Brain microvascular endothelial cell (primary cell): ENCODE measurements at regions not wholly inside any gene's neighbourhood (a gene's known extent, or its start where the extent isn't known, plus 50 kb on each side); places are given as distances from the start of the nearest gene placed in this dataset.

Experiments used
- DNase-seq: peaks from one replicate; pipeline ENCODE4 v3.0.0-alpha.2; 2020
- H3K27ac ChIP-seq: fragments of 250-450 bp; sonication (Bioruptor Pico); 2 replicates; pipeline ENCODE4 v1.5.1; 2020; ENCODE audit warnings: mild to moderate bottlenecking, moderate library complexity
- H3K27me3 ChIP-seq: fragments of 250-450 bp; sonication (Bioruptor Pico); replicated peaks from 2 replicates; pipeline ENCODE4 v1.5.1; 2020; ENCODE audit warnings: mild to moderate bottlenecking
- H3K36me3 ChIP-seq: fragments of 250-450 bp; sonication (Bioruptor Pico); replicated peaks from 2 replicates; pipeline ENCODE4 v1.5.1; 2020; ENCODE audit warnings: mild to moderate bottlenecking
- H3K4me3 ChIP-seq: 2 replicates; pipeline ENCODE4 v1.5.1; 2011; ENCODE audit warnings: low read depth, mild to moderate bottlenecking, control low read depth, low read length, moderate library complexity
- in situ Hi-C: cut with HindIII; loops from 2 replicates; pipeline ENCODE4 v1.10.0; 2017; ENCODE audit warnings: low sequenced_read_pairs, low pct_ligation_motif_present
- TF ChIP-seq, protein P1 (sequence below): IDR thresholded peaks from 2 replicates; pipeline ENCODE4 v1.5.1; 2011; ENCODE audit warnings: low read depth, mild to moderate bottlenecking, moderate library complexity, low read length, control low read depth, inconsistent platforms; ENCODE audit errors: missing control alignments

DNA sequence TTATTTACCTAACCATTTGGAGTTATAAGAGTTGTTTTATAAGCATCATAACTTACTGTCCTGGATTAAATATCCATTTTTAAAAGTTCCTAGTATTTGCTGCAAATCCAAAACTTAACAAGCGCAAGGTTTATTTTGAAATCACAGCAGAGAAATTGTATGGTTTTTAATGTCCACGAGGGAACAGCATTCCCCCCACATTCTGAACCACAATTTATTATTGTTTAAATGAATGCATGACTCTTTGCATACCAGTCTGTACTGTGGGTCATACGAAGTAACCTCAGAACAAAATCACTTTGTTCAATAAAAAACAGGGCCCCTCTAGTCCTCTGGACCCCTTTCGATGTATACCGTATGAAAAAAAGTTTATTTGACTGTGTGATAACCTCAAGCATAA, 75.9 kb downstream of the DACT1 start:
- Histone ChIP-seq H3K27ac (no peak overlapping the region), H3K36me3 (no peaks in the 10 kb centered on the region), H3K27me3 (no peaks in the 10 kb centered on the region), H3K4me3 (no peak overlapping the region)
- no peak for DNase-seq
- in situ Hi-C loops = no loop called here
- TF ChIP-seq, protein P1, sequence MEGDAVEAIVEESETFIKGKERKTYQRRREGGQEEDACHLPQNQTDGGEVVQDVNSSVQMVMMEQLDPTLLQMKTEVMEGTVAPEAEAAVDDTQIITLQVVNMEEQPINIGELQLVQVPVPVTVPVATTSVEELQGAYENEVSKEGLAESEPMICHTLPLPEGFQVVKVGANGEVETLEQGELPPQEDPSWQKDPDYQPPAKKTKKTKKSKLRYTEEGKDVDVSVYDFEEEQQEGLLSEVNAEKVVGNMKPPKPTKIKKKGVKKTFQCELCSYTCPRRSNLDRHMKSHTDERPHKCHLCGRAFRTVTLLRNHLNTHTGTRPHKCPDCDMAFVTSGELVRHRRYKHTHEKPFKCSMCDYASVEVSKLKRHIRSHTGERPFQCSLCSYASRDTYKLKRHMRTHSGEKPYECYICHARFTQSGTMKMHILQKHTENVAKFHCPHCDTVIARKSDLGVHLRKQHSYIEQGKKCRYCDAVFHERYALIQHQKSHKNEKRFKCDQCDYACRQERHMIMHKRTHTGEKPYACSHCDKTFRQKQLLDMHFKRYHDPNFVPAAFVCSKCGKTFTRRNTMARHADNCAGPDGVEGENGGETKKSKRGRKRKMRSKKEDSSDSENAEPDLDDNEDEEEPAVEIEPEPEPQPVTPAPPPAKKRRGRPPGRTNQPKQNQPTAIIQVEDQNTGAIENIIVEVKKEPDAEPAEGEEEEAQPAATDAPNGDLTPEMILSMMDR = no peak

DNA sequence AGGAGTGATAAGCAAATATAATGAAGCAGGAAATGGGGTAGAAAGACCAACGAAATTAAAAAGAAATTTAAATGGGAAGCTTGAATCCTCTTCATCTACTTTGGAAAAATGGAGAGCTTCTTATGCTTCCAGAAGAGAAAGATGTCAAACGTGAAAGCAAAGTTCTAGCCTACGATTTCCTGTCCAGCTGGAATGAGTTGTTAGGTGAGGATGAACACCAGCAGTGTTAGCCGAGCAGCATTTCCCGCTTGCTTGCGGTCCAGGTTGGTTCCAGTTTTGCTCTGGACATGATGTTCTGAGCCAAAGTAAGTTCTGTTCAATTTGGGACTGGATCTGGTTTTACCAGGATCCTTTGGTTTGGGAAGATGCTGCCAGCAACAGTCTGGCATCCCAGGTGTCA, 78.9 kb downstream of the DACT1 start:
- H3K4me3 ChIP-seq = no peak overlapping the region
- H3K36me3 ChIP-seq = no peaks in the 10 kb centered on the region
- no peaks in the 10 kb centered on the region for H3K27me3 ChIP-seq
- no peak overlapping the region for H3K27ac ChIP-seq
- TF ChIP-seq, protein P1 = no peak
- in situ Hi-C loops = no loop called here
- DNase-seq = no peak

DNA sequence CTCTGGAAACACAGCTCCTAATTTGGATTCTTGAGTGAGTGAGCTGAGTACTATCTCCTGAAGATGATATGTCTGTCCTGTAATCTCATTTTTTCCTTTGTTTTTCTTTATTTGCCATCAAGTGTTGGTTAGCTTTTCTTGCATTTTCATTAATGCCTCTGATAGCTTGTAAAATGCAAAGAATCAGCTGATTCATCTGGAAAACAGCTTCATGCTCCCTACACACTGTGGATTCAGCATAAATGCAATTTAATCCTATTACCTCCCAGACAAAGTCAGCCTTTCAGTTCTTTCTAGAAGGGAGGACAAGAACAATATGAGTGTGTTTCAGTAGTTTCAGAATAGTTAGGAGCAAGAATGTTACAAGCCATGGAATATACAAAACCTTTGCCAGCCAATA, 79.4 kb downstream of the DACT1 start:
- Histone ChIP-seq H3K27me3 (no peaks in the 10 kb centered on the region), H3K36me3 (no peaks in the 10 kb centered on the region), H3K27ac (no peak overlapping the region), H3K4me3 (no peak overlapping the region)
- TF ChIP-seq, protein P1 = no peak
- in situ Hi-C loops = no loop called here
- DNase-seq = no peak

DNA sequence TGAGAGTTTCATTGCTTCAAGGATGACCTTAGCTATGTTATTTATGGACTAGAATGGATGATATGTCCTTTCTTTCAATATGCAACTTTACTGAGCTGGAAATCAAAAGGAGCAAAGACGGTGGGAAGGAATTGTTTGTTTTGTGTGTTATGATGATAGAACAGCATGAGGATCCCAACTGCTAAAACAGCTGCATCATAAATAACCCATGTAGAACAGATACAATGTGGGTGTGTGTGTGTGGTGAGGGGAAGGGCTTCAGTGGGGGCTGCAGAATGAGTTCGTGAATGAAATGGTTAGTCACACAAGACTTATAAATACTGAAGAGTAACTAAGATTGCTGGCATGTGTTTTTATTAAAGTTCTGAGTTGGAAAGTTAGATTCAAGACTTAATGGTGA, 80.1 kb downstream of the DACT1 start:
- Histone ChIP-seq H3K27ac (no peak overlapping the region), H3K4me3 (no peak overlapping the region), H3K36me3 (no peaks in the 10 kb centered on the region), H3K27me3 (no peaks in the 10 kb centered on the region)
- in situ Hi-C loops = no loop called here
- TF ChIP-seq, protein P1 = no peak
- no peak for DNase-seq

DNA sequence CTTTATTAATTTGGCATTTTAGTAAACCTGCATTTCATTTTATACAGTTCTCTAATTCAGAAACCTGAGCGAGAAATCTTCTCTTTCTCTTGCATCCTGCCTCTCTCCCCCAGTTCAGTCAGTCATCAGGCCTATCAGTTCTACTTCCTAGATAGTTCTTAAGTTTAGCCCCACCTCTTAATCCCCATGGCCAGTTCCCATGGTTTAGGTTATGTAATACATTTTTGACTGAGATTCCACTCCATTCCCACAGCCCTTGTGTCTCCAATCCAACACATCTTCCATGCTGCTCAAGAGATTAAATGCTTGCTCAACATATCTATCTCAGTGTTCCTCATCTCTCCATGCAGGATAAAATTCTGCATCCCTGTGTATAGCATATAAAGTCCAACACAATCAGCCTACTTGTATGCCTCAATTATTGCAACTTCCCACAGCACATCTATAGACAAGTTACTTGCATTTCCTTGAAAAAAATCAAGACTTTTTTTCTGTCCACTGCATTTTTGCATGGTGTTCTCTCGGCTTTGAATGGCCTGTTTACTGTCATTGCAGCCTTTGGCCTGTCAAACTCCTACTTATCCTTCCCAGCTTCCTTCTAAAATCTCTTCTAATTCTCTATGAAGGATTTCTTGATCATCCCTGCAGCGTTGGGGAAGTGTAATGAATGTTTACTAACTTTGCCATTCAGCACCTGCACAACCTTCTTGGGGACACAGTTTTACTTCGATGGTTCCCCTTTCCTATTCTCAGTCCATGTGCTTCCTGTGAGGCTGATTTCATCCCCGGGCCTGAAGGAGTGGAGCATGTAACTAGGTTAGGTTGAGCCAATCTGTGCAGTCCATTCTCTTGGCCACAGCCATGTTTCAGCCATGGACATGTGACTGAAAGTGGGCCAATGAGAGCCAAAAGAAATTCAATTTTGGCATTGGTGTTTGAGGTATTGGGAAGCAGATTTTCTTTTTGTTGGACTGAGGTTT, 80.8 kb downstream of the DACT1 start:
- no peak overlapping the region for H3K27ac ChIP-seq
- no peaks in the 10 kb centered on the region for H3K36me3 ChIP-seq
- no peak for DNase-seq
- no peak overlapping the region for H3K4me3 ChIP-seq
- no peaks in the 10 kb centered on the region for H3K27me3 ChIP-seq
- in situ Hi-C loops = no loop called here
- TF ChIP-seq, protein P1 = no peak
